ENCODE measurements at regions not wholly inside any gene's neighbourhood (a gene's known extent, or its start where the extent isn't known, plus 50 kb on each side); places are given as distances from the start of the nearest gene placed in this dataset.

DNA sequence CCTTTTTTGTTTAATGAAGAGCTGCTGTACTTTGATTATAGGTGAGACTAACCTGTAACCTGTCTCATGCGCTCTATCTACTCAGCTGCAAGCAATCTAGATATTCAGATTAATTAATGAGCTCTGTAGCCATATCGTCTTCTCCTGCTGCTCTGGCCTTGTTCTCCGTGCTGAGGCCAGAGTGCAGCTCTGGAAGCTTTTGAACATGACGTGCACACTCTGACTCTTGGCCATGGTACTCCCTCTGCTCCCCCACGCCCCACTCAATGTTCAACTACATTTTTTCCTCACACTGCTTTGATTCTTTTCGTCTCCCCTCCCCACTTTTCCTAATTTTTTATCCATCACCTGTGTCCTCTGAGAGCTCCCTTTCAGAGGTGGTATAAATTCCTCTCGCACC lies 751.8 kb downstream of the FGF9 start:
- intact Hi-C loops (cut with micrococcal nuclease), result no loop called here
- H3K36me3 Mint-ChIP-seq, result no peaks in the 10 kb centered on the region
- ChIA-PET POLR2A (no interaction called here), CTCF (no interaction called here)
- H3K4me3 Mint-ChIP-seq, result no peak overlapping the region
- no peaks in the 10 kb centered on the region for H3K4me1 Mint-ChIP-seq (ENCODE audit: low read depth)
- H3K27ac Mint-ChIP-seq, result no peak overlapping the region
- peaks cover 2% of the 10 kb centered on the region for H3K27me3 Mint-ChIP-seq
- no peaks in the 10 kb centered on the region for H3K9me3 Mint-ChIP-seq
- no peak for DNase-seq

DNA sequence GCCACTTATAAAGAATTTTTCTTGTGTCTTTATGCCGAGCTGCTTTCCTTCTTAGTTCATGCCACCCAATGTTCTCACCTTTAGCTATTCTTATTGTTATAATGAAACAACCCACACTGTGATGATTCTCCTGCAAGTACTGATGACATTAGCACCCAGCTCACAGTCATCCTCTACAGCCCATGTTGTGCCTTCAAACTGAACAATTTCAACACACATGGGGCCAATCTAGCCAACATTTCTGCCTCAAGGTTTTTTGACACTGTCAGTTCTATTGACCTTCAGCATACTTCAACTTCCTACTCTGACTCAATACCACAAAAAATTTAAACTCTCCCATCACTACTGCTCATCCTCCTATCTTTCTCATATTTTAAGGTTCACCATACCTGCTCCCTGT lies 752.4 kb downstream of the FGF9 start:
- Mint-ChIP-seq H3K27me3 (peaks cover 2% of the 10 kb centered on the region), H3K4me1 (ENCODE audit: low read depth) (no peaks in the 10 kb centered on the region), H3K4me3 (no peak overlapping the region), H3K36me3 (no peaks in the 10 kb centered on the region), H3K9me3 (no peaks in the 10 kb centered on the region), H3K27ac (no peak overlapping the region)
- DNase-seq, result no peak
- POLR2A ChIA-PET, result no interaction called here
- CTCF ChIA-PET, result no interaction called here
- intact Hi-C loops (cut with micrococcal nuclease), result no loop called here

DNA sequence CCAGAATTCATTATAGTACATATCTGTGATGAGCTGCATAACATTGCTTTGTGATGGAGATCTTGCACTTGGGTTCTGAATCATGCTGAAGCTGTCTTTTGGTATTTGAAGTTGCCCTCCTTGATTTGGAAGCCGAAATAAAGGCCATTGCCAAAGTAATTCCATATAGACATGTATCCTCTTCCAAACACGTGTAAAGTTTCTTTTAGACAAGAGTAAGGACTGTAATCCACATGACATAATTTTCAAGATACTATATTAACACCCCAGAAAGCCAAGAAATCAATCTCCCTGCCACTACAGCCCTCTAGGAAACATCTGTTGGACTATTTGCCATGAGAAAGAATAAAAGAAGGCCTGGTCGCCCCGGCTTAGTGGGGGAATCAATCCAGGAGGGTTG lies 754.2 kb downstream of the FGF9 start:
- ChIA-PET POLR2A (no interaction called here), CTCF (no interaction called here)
- Mint-ChIP-seq H3K4me3 (no peak overlapping the region), H3K4me1 (ENCODE audit: low read depth) (no peaks in the 10 kb centered on the region), H3K27ac (no peak overlapping the region), H3K9me3 (no peaks in the 10 kb centered on the region), H3K27me3 (peaks cover 2% of the 10 kb centered on the region), H3K36me3 (no peaks in the 10 kb centered on the region)
- DNase-seq, result no peak
- intact Hi-C loops (cut with micrococcal nuclease), result no loop called here

DNA sequence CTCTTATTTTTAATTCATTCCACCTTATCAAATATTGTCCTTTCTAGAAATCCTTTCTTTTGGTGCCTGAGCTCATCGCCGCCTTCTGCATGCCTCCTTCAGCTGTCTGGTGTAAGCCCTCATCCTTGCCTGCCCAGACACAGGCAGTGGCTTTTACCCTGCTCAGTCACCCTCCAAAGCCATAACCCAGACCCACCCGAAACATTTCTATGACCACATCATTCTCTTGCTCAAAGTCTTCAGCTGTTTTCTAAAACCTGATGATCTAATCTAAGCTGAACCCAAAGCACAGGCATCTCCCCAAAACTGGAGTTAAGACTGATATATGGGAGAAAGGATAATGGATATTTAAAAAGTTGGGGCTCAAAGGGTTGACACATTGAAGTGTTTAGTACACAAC lies 753.7 kb upstream of the SGCG start:
- CTCF ChIA-PET, result no interaction called here
- DNase-seq, result no peak
- no peaks in the 10 kb centered on the region for H3K4me1 Mint-ChIP-seq (ENCODE audit: low read depth)
- H3K36me3 Mint-ChIP-seq, result no peaks in the 10 kb centered on the region
- H3K27me3 Mint-ChIP-seq, result peaks cover 2% of the 10 kb centered on the region
- intact Hi-C loops (cut with micrococcal nuclease), result no loop called here
- H3K9me3 Mint-ChIP-seq, result no peaks in the 10 kb centered on the region
- no peak overlapping the region for H3K4me3 Mint-ChIP-seq
- no peak overlapping the region for H3K27ac Mint-ChIP-seq
- POLR2A ChIA-PET, result no interaction called here

DNA sequence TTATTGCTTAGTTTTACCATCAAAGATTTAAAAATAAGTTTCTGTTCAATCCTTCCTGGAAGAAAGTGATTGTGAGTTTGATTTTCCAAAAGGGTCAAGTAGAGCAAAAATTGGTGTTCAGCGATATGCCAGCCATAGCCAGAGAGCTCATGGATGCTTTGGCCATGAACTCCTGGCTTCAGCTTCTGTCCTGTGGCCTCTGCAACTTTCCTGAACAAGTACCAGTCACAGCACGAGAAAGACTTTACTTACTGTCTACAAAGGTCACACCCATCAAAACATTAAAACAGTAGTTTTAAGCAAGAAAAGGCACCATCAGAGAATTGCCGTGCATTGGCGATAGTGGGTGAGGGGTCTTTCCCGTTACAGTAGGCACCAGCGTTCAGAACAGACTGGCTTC lies 753.0 kb upstream of the SGCG start:
- Mint-ChIP-seq H3K4me3 (no peak overlapping the region), H3K36me3 (no peaks in the 10 kb centered on the region), H3K4me1 (ENCODE audit: low read depth) (no peaks in the 10 kb centered on the region), H3K9me3 (no peaks in the 10 kb centered on the region), H3K27ac (no peak overlapping the region), H3K27me3 (peaks cover 2% of the 10 kb centered on the region)
- DNase-seq, result no peak
- POLR2A ChIA-PET, result no interaction called here
- CTCF ChIA-PET, result no interaction called here
- intact Hi-C loops (cut with micrococcal nuclease), result no loop called here

DNA sequence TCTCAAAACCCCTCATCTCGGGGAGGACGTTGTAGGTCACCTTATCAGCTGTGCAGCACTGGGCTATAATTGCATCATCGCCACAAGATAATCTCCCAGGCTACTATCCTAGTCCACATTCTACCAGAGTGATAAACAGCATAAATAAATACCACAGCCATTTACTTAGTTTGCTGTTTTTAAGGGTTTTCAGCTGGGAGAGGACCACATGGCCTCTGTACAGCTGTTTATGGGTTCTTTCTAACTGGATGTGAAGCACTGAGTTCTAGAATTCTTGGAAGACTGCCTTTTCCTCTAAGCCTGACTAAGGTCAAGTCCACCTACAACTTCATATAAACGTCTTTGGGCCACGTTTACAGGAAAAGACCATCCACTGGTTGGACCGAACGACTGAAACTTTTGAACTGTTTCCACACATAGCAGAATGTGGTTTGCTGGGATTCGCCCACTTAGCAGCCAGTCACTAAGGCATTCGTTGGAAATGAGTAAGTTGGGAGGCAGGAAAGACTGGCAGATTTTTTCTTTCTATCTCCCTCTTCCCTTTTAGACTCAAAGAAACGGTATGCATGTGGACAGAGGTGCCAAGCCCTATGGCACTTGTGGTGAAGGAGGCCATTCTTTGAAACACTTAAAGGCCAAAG lies 752.5 kb upstream of the SGCG start:
- H3K9me3 Mint-ChIP-seq, result no peaks in the 10 kb centered on the region
- no peaks in the 10 kb centered on the region for H3K36me3 Mint-ChIP-seq
- H3K4me3 Mint-ChIP-seq, result no peak overlapping the region
- no peaks in the 10 kb centered on the region for H3K4me1 Mint-ChIP-seq (ENCODE audit: low read depth)
- intact Hi-C loops (cut with micrococcal nuclease), result no loop called here
- peaks cover 2% of the 10 kb centered on the region for H3K27me3 Mint-ChIP-seq
- no peak overlapping the region for H3K27ac Mint-ChIP-seq
- ChIA-PET CTCF (no interaction called here), POLR2A (no interaction called here)
- no peak for DNase-seq

DNA sequence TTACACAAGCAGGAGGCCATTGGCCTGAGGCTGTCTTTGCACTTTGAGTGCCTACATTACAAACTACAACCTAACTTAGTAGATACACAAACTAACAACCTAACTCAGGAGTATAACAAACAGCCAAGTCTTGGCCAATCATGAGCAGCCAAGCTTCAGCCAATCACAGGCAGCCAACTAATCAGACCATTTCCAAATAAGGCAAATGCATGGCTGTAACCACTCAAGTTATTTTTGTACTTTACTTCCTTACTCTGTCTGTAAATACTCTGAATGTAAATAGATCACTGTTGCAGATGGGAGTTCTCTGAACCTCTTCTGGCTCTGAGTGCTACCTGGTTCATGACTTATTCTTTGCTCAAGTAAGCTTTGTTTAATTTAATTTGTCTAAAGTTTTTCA lies 748.1 kb upstream of the SGCG start:
- Mint-ChIP-seq H3K27ac (no peak overlapping the region), H3K4me1 (ENCODE audit: low read depth) (no peaks in the 10 kb centered on the region), H3K4me3 (no peak overlapping the region), H3K27me3 (no peaks in the 10 kb centered on the region), H3K9me3 (no peaks in the 10 kb centered on the region), H3K36me3 (no peaks in the 10 kb centered on the region)
- DNase-seq, result no peak
- intact Hi-C loops (cut with micrococcal nuclease), result no loop called here
- ChIA-PET POLR2A (no interaction called here), CTCF (no interaction called here)

DNA sequence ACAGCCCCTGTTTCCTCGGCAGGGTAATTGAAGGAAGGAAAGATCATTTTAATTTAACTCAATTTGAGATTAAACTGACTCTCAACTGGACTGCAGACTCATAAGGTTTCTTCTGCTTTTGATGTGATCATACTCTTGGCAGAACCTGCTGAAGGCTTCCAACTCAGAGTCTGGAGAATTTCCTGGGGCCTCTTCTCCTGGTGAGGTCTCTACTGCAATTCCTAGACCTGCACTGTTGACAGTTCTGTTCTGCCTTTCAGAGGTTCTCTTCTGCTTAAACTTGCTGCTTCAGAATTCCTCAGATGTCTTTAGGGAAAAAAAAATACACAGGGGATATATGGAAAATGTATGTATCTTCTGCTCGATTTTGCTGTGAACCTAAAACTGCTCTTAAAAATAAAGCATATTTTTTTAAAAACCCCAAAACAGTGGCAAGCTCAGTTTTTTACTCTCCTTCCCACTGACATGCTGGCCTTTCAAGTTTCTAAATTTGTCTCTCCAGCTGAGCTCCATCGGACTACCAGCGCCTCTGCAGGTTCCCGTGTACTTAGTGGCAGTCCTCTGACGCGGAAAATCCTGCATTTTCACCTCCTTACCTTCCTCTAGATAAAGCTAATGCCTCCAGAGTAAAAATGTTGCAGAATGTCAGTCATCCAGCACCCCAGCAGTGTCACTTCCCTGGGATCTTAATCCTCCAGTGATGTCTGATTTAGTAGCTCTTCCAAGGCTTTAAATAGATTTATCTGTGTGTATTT lies 733.5 kb upstream of the SGCG start:
- Mint-ChIP-seq H3K27ac (no peak overlapping the region), H3K27me3 (no peaks in the 10 kb centered on the region), H3K9me3 (no peaks in the 10 kb centered on the region), H3K4me3 (no peak overlapping the region), H3K36me3 (no peaks in the 10 kb centered on the region), H3K4me1 (ENCODE audit: low read depth) (no peaks in the 10 kb centered on the region)
- intact Hi-C loops (cut with micrococcal nuclease), result no loop called here
- ChIA-PET POLR2A (no interaction called here), CTCF (interaction anchor here (0.7 kb wide), 2 partner anchors 68 to 810 kb away, joined by 3 to 4 read pairs; no protein-coding TSS in a partner anchor)
- DNase-seq, result no peak

DNA sequence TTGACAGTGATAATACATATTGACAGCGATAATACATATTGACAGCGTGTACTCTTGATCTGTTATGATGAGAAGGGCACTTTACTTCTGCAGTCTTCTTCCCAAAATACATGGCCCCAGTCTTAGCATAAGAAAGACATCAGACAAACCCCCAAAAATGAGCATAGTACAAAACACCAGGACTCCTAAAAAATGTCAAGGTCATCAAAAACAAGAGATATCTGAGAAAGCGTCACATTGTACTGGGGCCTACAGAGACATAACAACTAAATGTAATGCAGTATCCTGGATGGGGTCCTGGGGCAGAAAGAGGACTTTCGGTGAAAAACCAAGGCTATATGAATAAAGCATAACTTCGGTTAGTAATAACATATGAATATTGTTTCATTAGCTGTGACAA lies 731.5 kb upstream of the SGCG start:
- no peak overlapping the region for H3K4me3 Mint-ChIP-seq
- ChIA-PET CTCF (interaction anchor here (0.7 kb wide), 1 partner anchor 10 kb away, joined by 3 read pairs; no protein-coding TSS in a partner anchor), POLR2A (no interaction called here)
- H3K27ac Mint-ChIP-seq, result no peak overlapping the region
- no peaks in the 10 kb centered on the region for H3K4me1 Mint-ChIP-seq (ENCODE audit: low read depth)
- no peak for DNase-seq
- H3K27me3 Mint-ChIP-seq, result no peaks in the 10 kb centered on the region
- no peaks in the 10 kb centered on the region for H3K36me3 Mint-ChIP-seq
- intact Hi-C loops (cut with micrococcal nuclease), result no loop called here
- no peaks in the 10 kb centered on the region for H3K9me3 Mint-ChIP-seq

DNA sequence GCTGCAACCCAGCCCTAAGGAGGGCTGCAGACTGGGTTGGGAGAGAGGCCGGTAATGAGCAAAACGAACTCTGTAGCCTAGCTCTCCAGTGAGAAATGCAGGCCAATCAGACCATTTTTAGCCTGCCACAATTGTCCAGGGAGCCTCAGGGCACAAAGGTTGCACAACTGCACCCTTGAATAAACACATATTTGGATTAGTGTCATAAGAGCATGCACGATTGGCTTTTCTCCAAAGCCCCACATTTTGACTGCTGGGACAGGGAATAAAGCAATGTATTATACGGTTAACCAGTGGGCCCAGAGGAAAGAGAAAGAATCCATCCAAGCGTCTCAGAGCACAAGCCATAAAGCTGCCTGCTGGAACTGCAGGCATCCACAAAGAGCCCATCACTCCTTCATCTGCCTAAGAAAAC lies 729.4 kb upstream of the SGCG start:
- no peaks in the 10 kb centered on the region for H3K27me3 Mint-ChIP-seq
- no peak for DNase-seq
- H3K36me3 Mint-ChIP-seq, result no peaks in the 10 kb centered on the region
- POLR2A ChIA-PET, result no interaction called here
- intact Hi-C loops (cut with micrococcal nuclease), result no loop called here
- H3K4me1 Mint-ChIP-seq (ENCODE audit: low read depth), result no peaks in the 10 kb centered on the region
- CTCF ChIA-PET, result no interaction called here
- no peak overlapping the region for H3K27ac Mint-ChIP-seq
- H3K9me3 Mint-ChIP-seq, result no peaks in the 10 kb centered on the region
- H3K4me3 Mint-ChIP-seq, result no peak overlapping the region

DNA sequence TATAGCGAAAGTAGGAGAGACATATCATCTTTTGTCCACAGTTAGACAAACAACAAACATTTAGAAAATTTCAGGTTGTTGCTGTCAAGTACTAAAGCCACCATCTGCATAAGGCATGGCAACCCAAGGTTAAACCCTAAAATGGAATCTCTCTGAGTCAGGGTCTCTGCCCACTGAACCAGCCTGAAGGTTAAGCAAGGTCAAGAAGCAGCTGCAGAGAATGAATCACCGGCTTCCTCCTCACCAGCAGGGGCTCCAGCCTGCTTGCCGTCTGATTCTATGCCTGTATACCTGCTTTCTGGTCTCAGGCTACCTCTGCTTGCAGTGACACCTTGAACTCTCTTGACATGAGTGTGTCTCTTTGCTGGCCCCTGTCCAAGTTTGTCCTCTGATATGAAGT lies 726.2 kb upstream of the SGCG start:
- ChIA-PET CTCF (no interaction called here), POLR2A (no interaction called here)

DNA sequence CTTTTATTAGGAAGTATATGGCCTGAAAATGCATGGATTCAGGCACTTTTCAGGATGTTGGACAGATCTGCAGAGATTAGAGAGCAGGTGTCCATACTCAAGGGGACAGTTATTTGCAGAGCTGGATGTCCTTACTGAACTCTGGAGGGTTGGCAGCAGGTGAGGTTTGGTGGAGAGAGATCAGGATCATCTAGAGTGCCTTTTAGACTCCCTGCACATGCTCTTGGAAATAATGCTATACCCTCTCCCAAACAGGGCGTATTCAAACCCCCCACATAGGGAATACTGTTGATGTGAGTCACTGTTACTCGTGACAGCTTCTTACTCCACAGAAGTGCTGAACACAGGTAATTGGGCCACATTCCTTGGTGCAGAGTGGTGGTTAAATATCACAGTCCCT lies 725.7 kb upstream of the SGCG start:
- CTCF ChIA-PET, result no interaction called here
- no peak for DNase-seq
- intact Hi-C loops (cut with micrococcal nuclease), result no loop called here
- Mint-ChIP-seq H3K4me1 (ENCODE audit: low read depth) (no peaks in the 10 kb centered on the region), H3K9me3 (no peaks in the 10 kb centered on the region), H3K36me3 (no peaks in the 10 kb centered on the region), H3K27ac (no peak overlapping the region), H3K4me3 (no peak overlapping the region), H3K27me3 (no peaks in the 10 kb centered on the region)
- POLR2A ChIA-PET, result no interaction called here

More for the DNA sequence above, 726.2 kb upstream of the SGCG start:
- no peak overlapping the region for H3K27ac Mint-ChIP-seq
- H3K36me3 Mint-ChIP-seq, result no peaks in the 10 kb centered on the region
- no peaks in the 10 kb centered on the region for H3K4me1 Mint-ChIP-seq (ENCODE audit: low read depth)
- H3K4me3 Mint-ChIP-seq, result no peak overlapping the region
- intact Hi-C loops (cut with micrococcal nuclease), result no loop called here
- no peak for DNase-seq
- no peaks in the 10 kb centered on the region for H3K27me3 Mint-ChIP-seq
- H3K9me3 Mint-ChIP-seq, result no peaks in the 10 kb centered on the region

DNA sequence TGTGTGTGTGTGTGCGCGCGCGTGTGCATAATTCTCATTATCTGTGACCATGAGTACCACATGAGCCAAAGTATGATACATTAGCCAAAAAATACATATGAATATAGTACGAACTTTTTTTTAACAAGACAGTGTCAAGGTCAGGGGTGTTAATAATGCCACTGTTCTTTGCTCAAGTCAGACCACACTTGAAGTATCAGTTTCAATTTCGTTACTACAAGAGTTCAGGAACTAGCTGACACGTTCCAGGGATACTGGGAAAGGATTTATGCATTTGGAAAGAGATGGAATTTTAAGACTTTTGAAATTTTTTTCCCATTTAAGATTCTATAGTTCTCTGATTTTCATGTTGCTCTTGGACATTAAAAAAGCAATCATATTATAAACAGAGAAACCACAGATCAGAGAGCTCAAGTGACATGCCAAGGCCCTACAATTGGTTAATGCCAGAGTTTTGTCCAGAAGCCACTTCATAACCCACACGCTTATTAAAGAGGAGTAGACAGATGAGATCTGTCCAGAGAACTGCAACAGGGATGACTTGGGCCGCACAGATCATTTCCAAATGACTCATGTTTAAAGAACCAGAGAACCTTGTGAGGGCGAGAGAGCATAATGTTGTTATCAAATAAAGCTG lies 718.8 kb upstream of the SGCG start:
- intact Hi-C loops (cut with micrococcal nuclease), result no loop called here
- Mint-ChIP-seq H3K36me3 (no peaks in the 10 kb centered on the region), H3K9me3 (no peaks in the 10 kb centered on the region), H3K4me3 (no peak overlapping the region), H3K27ac (no peak overlapping the region), H3K4me1 (ENCODE audit: low read depth) (no peaks in the 10 kb centered on the region), H3K27me3 (no peaks in the 10 kb centered on the region)
- ChIA-PET CTCF (no interaction called here), POLR2A (no interaction called here)
- no peak for DNase-seq

Data from activated CD4-positive, alpha-beta memory T cell treated with anti-CD3 and anti-CD28 coated beads for 36 hours (primary cell).